ENCODE measurements at regions not wholly inside any gene's neighbourhood (a gene's known extent, or its start where the extent isn't known, plus 50 kb on each side); places are given as distances from the start of the nearest gene placed in this dataset.

- no peak for DNase-seq
These were observed 159.5 kb upstream of the CDH10 start for GRCh38 chr5:24804221-24804681.

DNA sequence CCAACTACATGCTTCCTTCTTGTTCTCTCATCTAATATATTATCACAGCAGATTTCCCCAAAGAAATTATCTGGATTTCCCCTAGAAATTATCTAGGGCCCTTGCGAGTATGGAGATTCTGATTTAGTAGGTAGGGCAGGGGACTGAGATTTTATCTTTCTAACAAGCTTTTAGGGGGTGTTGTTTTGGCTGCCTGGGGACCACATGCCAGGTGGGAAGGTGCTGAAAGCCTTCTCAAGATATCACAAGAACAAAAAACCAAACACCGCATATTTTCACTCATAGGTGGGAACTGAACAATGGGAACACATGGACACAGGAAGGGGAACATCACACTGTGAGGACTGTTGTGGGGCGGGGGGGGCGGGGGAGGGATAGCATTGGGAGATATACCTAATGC is 146.5 kb upstream of the CDH10 start:
- DNase-seq, result no peak

DNA sequence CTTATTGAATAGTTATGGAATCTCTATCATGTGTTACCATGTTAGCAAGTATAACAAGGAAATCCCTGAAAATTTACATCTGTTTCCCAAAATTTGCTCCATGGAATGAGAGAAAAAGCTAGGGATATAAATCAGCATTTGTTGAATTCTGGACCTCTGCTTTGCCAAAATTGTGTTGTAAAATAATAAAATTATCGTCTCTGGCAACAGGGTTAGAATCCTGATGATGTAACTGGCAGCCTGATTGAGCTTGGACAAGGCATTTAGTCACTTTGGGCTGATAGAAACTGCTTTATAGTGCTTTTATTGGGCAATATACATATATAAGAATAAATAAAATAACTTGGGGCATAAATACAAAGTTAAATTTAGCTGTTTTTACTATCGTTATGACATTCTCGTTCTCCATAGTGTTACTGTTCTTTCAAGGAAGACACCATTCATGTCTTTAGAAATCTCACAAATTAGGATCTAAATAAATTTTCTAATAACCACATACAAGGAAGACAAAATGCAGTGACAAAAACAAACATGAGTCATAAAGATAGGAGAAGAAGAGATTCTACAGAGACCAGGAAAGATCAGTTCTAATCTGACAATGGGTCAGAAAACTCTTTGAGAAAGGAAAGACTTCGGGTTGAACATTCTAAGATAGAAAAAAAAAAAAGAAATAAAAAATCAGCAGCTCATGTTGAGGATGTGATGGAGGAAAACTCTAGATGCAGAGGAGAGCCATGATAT is 145.0 kb upstream of the CDH10 start:
- no peak for DNase-seq

DNA sequence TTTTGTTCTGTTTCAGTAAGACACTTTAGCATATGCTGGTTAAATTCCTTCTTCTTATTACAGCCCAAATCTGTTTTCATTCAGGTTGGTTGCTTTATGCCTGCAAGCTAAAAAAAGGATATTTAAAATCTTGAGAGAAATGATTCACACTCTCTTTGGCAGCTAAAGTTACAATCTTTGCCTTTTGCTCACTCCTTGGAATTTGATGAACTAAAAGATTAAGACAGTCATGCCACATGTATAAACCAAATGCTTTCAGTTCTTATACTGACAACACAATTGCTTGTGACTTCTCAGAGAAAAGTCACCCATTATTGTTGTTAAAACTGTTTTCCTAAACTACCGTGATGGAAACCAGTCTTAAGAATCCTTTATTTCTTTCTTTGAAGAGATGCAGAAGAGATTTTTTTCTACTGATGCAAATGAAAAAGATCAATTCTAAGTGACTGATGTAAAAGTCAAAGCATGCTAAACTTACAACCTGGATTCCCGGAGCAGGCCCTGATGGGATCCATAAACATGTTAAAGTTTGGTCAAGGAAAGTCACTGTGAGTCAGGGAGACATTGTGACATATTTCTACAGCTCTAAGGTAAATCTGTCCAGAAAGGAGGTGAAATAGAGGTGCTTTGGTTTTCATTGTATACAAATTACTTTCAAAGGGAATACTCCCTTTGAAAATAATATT is 144.2 kb upstream of the CDH10 start:
- no peak for DNase-seq

GRCh38 chr5:24786108-24786507 is 141.3 kb upstream of the CDH10 start:
- no peak for DNase-seq

- DNase-seq, result no peak
These were observed 138.8 kb upstream of the CDH10 start for GRCh38 chr5:24783596-24783995.

GRCh38 chr5:24777392-24777791 is 132.6 kb upstream of the CDH10 start:
- DNase-seq, result no peak

- no peak for DNase-seq
These were observed 128.5 kb upstream of the CDH10 start for GRCh38 chr5:24773261-24773660.

DNA sequence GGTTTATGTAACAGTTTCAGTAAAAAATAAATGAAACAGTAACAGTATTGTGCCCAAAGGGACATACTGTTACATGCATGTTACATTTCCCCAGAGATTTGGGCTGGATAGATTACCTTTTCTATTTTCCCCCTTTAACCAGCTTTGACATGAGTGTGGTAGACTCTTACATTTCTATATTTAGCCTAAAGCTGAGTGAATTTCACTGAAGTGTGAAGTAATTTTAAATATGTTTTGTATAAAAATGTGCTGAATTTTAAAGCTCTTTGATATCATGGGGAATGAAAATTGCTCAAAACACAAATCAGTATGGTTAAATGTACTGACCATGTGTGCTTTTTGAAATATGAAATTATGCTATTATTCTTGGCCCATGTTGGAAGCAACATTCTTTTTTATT is 122.3 kb upstream of the CDH10 start:
- no peak for DNase-seq

DNA sequence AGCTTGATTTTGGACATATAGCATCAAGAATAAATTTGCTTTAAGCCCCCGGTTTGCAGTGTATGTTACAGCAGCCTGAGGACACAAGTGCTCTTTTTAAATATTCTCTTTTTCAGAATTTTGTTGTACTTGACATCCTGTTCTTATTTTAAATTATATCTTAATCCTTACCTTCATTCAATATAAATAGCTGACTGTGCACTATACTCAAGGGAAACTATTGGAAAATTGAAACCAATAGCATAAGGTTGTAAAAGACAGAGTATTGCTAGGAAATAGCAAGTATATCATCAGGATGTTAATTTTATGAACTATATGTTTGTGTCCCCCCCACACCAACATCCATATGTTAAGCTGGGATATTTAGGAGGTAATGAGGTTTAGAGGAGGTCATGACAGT is 120.4 kb upstream of the CDH10 start:
- DNase-seq, result no peak

- DNase-seq, result no peak
These were observed 105.6 kb upstream of the CDH10 start for GRCh38 chr5:24750355-24750754.

DNA sequence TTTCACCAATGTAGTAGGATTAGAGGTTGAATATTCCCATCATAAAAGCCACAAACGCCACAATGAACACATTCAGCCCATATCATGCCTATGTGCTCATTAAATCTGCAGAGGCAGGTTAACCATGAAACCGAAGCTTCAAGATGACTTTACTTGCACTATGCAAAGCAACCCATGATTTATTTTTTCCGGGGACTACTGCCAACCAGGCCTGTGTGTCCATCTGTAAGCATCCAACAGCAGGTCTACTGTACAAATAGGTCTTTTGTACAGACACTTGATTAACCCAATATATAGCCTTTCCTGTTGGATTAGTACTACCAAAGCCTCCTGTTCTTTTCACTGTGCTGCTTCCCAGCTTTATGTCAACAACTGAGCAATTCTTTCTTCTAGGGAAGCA is 104.9 kb upstream of the CDH10 start:
- DNase-seq, result no peak

- no peak for DNase-seq
These were observed 102.5 kb upstream of the CDH10 start for GRCh38 chr5:24747327-24747726.

DNA sequence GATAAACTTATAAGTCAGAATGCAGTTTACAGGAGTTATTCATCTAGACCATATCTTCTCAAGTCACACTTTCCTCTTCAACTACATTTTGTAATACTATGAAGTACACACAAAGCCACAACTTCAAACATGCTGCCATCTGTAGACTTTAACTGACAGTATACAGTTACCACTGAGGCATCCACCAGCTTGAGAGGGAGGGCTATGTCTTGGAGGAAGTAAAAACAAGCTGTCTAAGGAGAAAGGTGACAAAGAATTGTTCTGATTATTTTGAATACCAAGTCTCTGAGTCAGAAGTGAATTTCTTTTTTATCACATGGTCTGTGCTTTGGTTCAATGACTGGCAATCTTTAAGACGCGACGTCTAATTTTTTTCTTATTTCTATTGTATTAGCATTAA is 97.6 kb upstream of the CDH10 start:
- DNase-seq, result no peak

GRCh38 chr5:24737163-24737562 is 92.4 kb upstream of the CDH10 start:
- no peak for DNase-seq

DNA sequence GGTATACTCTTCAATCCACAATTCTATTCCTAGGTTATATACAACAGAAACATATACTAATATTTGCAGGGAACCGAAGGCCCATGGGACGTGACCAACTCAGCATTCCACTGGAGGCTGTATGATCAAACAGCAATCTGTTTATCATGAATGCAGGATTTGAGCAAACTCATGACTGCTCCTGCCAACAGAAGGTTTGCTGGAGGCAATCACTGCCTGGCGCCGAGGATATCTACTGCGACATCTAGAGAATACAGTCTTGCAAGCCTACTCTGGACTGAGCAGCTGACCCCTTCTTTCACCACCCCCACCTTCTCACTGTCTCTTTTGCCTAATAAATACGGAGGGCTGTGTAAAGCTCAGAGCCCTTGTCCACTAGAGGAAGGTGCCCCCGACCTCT is 90.5 kb upstream of the CDH10 start:
- DNase-seq, result no peak

DNA sequence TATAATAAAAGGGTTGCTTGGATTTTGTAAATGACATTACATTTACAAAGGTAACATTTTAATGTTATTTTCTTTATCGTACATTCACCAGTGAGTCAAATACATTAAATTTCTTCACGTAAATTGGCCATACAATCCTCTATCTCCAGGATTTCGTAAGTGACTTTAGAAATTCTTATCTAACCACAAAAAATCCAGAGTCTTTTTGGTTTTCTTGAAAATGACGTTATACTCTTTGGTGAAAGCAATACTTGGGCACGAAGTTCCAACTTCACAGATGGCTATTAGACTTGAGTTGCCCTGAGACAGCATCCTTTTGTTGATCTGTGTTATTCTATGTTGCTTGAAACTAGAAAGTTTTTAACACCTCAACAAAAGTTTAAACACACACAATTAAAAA is 87.4 kb upstream of the CDH10 start:
- no peak for DNase-seq

- no peak for DNase-seq
These were observed 76.0 kb upstream of the CDH10 start for GRCh38 chr5:24720743-24721142.

GRCh38 chr5:24714746-24715145 is 70.0 kb upstream of the CDH10 start:
- DNase-seq, result no peak

DNA sequence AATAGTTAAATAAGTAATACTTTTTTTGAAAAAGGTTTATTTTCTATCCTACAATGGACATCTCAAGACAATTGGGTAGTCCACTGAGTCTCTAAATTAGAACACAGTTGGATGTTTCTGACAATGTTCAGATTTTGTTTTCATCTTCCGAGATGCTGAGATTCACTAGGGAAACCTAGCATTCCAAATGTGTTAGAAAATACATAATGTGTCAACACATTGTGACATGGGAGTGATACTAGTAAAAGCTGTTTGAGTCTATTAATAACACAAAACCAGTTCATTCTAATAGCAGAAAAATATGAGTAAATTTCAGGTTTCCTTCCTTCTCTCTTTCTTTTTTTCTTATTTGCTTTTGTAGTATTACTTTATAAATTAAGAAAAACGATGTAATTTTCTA is 68.2 kb upstream of the CDH10 start:
- no peak for DNase-seq

DNA sequence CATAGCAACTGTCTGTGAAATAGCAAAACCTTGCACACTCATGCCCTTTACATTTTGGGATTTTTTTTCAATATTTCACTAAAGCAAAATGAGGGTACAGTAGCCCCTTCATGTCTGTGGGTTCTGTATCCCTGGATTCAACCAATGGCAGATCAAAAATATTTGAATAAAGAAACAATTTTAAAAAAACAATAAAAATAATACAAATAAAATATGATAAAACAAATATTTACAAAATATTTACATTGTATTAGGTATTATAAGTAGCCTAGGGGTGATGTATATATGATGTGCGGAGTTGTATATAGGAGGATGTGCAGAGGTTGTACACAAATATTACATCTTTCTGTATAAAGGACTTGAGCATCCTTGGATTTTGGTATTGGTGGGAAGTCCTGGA is 67.3 kb upstream of the CDH10 start:
- no peak for DNase-seq

DNA sequence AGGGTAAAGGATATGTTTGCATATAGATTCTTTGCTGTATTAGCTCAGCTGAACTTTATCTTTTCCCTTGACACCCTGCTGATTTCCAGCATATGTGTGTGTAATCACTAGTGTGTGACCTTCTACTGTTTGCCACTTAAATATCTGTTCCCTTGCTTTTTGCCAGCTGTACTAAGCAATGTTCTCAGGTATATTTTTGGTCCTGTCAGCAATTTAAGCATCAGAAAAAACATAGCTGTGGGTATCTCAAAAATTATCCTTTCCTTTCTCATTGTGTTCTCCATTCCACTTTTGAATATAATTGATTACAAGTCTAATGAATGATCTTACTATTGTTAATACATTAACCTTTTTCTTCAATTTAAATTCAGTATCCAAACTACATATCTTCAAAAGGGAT is 59.2 kb upstream of the CDH10 start:
- no peak for DNase-seq
